Lung (tissue), 11 donors: ENCODE measurements at regions not wholly inside any gene's neighbourhood (a gene's known extent, or its start where the extent isn't known, plus 50 kb on each side); places are given as distances from the start of the nearest gene placed in this dataset.
A peak's percentile ranks its signal among the peaks of the same experiment; 100 is the strongest.

Experiments used
- ATAC-seq: fragments of 200-7000 bp; cut with Tn5 transposase; one replicate; pipeline ENCODE4 v1.9.1; 2020; ENCODE audit warnings: moderate number of reproducible peaks; ENCODE audit not compliant: insufficient read depth, low FRiP score
- DNase-seq, 3 donors: peaks; one replicate each; pipeline ENCODE4 v3.0.0-alpha.2; 2013 to 2017
- H3K27ac ChIP-seq, 2 donors: one replicate each; pipeline ENCODE4 v1.5.1; 2013; ENCODE audit warnings: mild to moderate bottlenecking in 2 of 2, moderate library complexity in 2 of 2, control low read depth in 1 of 2, inconsistent platforms in 1 of 2, low read depth in 1 of 2, low read length in 1 of 2
- H3K27me3 ChIP-seq, 3 donors: one replicate each; pipeline ENCODE4 v1.5.1; 2013; ENCODE audit warnings: low read length in 2 of 3; ENCODE audit not compliant: control insufficient read depth in 3 of 3, insufficient read depth in 3 of 3
- H3K36me3 ChIP-seq, 4 donors: one replicate each; pipeline ENCODE4 v1.5.1; 2013; ENCODE audit warnings: low read length in 4 of 4, mild to moderate bottlenecking in 1 of 4, moderate library complexity in 1 of 4; ENCODE audit not compliant: control insufficient read depth in 4 of 4, insufficient read depth in 4 of 4
- H3K4me1 ChIP-seq, 5 donors: one replicate each; pipeline ENCODE4 v1.5.1; 2013; ENCODE audit warnings: low read length in 5 of 5, mild to moderate bottlenecking in 2 of 5, moderate library complexity in 1 of 5; ENCODE audit not compliant: control insufficient read depth in 5 of 5, insufficient read depth in 5 of 5
- H3K4me3 ChIP-seq: one replicate; pipeline ENCODE4 v1.5.1; 2013; ENCODE audit warnings: mild to moderate bottlenecking, control low read depth, moderate library complexity
- H3K9ac ChIP-seq, 2 donors: one replicate each; pipeline ENCODE4 v1.5.1; 2013; ENCODE audit warnings: low read length in 2 of 2, control low read depth in 1 of 2; ENCODE audit not compliant: insufficient read depth in 1 of 2
- H3K9me3 ChIP-seq, 4 donors: one replicate each; pipeline ENCODE4 v1.5.1; 2013; ENCODE audit warnings: low read length in 3 of 4, mild to moderate bottlenecking in 1 of 4, moderate library complexity in 1 of 4; ENCODE audit not compliant: control insufficient read depth in 4 of 4, insufficient read depth in 3 of 4
- CTCF ChIP-seq: IDR thresholded peaks from 2 replicates; pipeline ENCODE4 v1.5.1; 2012; ENCODE audit warnings: mild to moderate bottlenecking; ENCODE audit errors: control extremely low read depth, extremely low read depth
- WGBS, 2 donors: extraction: QIAGEN DNeasy Blood & Tissue Kit; methylation state at CpG; one replicate each; pipeline ENCODE4 v1.1.7; 2013; 5-methylcytosine and 5-hydroxymethylcytosine counted together
- donor health status: control.
- donor health status: control.
- donor health status: Bipolar disorder and iron deficiency.
- donor health status: healthy.
- donor health status: DM: yes; HTN: yes; CAD: no.

- no peak overlapping the region for H3K4me3 ChIP-seq
- no peaks in the 10 kb centered on the region for H3K36me3 ChIP-seq
- peak; percentile 38 to 72 (median 42) for DNase-seq
- H3K9ac ChIP-seq = no peak overlapping the region
- 40 to 53% methylated on average over 14 of the region's 14 CpGs for WGBS, 2 donors
- H3K27me3 ChIP-seq = no peaks in the 10 kb centered on the region
- peaks cover 0 to 12% (median 3%) of the 10 kb centered on the region in 5 donors for H3K4me1 ChIP-seq
- TF ChIP-seq CTCF = no peak
- ATAC-seq = peak; percentile 65
- H3K9me3 ChIP-seq = no peaks in the 10 kb centered on the region
- no peak overlapping the region for H3K27ac ChIP-seq
Observed at GRCh38 chr6:168196385-168196860, 117.4 kb upstream of the FRMD1 start.

GRCh38 chr6:168195712-168196111 lies 116.7 kb upstream of the FRMD1 start:
- Histone ChIP-seq H3K9me3 (no peaks in the 10 kb centered on the region), H3K27me3 (no peaks in the 10 kb centered on the region), H3K27ac (no peak overlapping the region), H3K36me3 (no peaks in the 10 kb centered on the region), H3K4me1 (peaks cover 0 to 12% (median 3%) of the 10 kb centered on the region in 5 donors), H3K4me3 (no peak overlapping the region), H3K9ac (no peak overlapping the region)
- TF ChIP-seq CTCF = no peak
- 86 to 89% methylated on average over 10 of the region's 10 CpGs for WGBS, 2 donors
- peak in 1 of 3 donors; percentile 7 for DNase-seq
- no peak for ATAC-seq

GRCh38 chr6:168194732-168195567 lies 115.9 kb upstream of the FRMD1 start:
- Histone ChIP-seq H3K9me3 (no peaks in the 10 kb centered on the region), H3K9ac (no peak overlapping the region), H3K4me1 (peaks cover 0 to 12% (median 3%) of the 10 kb centered on the region in 5 donors), H3K27ac (no peak overlapping the region), H3K36me3 (no peaks in the 10 kb centered on the region), H3K27me3 (no peaks in the 10 kb centered on the region), H3K4me3 (no peak overlapping the region)
- ATAC-seq (no peak), DNase-seq (peak in 1 of 3 donors; percentile 36)
- TF ChIP-seq CTCF = no peak
- 68 to 72% methylated on average over 19 of the region's 19 CpGs for WGBS, 2 donors
